Stimulated activated CD8-positive, alpha-beta memory T cell treated with anti-CD3 and anti-CD28 coated beads, Interleukin-4, amount 100 ng/mL, for 24 hours (primary cell): ENCODE measurements at regions not wholly inside any gene's neighbourhood (a gene's known extent, or its start where the extent isn't known, plus 50 kb on each side); places are given as distances from the start of the nearest gene placed in this dataset.

ENCODE experiments used
- DNase-seq: peaks from one replicate; pipeline ENCODE4 v3.0.0-alpha.2; 2020; ENCODE audit warnings: low read depth

- DNase-seq, result no peak
Observed at GRCh38 chr3:83092521-83093221, 1331.2 kb upstream of the GBE1 start.

- DNase-seq, result no peak
Observed at GRCh38 chr3:83076041-83076440, 1314.6 kb upstream of the GBE1 start.

- no peak for DNase-seq
Observed at GRCh38 chr3:83074485-83074884, 1313.0 kb upstream of the GBE1 start.

- no peak for DNase-seq
Observed at GRCh38 chr3:83065851-83066460, 1304.5 kb upstream of the GBE1 start.

- DNase-seq, result no peak
Observed at GRCh38 chr3:83063446-83063845, 1302.0 kb upstream of the GBE1 start.

GRCh38 chr3:83048556-83048955 is 1287.1 kb upstream of the GBE1 start:
- no peak for DNase-seq

- DNase-seq, result no peak
Observed at GRCh38 chr3:83039422-83039821, 1278.0 kb upstream of the GBE1 start.

- DNase-seq, result no peak
Observed at GRCh38 chr3:83035704-83036010, 1274.2 kb upstream of the GBE1 start.

- no peak for DNase-seq
Observed at GRCh38 chr3:83034806-83035703, 1273.6 kb upstream of the GBE1 start.

GRCh38 chr3:83033133-83033532 is 1271.7 kb upstream of the GBE1 start:
- DNase-seq, result no peak

GRCh38 chr3:83023086-83023485 is 1261.6 kb upstream of the GBE1 start:
- no peak for DNase-seq

- DNase-seq, result no peak
Observed at GRCh38 chr3:83011481-83011880, 1250.0 kb upstream of the GBE1 start.

- DNase-seq, result no peak
Observed at GRCh38 chr3:83003917-83004316, 1242.5 kb upstream of the GBE1 start.

- DNase-seq, result no peak
Observed at GRCh38 chr3:83002869-83003445, 1241.5 kb upstream of the GBE1 start.

- no peak for DNase-seq
Observed at GRCh38 chr3:82999777-83000176, 1238.3 kb upstream of the GBE1 start.

GRCh38 chr3:82978368-82978767 is 1216.9 kb upstream of the GBE1 start:
- DNase-seq, result no peak

GRCh38 chr3:82977871-82978270 is 1216.4 kb upstream of the GBE1 start:
- no peak for DNase-seq

GRCh38 chr3:82973791-82974190 is 1212.3 kb upstream of the GBE1 start:
- no peak for DNase-seq

- DNase-seq, result no peak
Observed at GRCh38 chr3:82960379-82960778, 1198.9 kb upstream of the GBE1 start.

- DNase-seq, result no peak
Observed at GRCh38 chr3:82957696-82958095, 1196.3 kb upstream of the GBE1 start.

- no peak for DNase-seq
Observed at GRCh38 chr3:82957079-82957478, 1195.6 kb upstream of the GBE1 start.

- no peak for DNase-seq
Observed at GRCh38 chr3:82954486-82954885, 1193.0 kb upstream of the GBE1 start.

GRCh38 chr3:82942041-82942440 is 1180.6 kb upstream of the GBE1 start:
- DNase-seq, result no peak
